Retinal pigment epithelial cell (primary cell): ENCODE measurements at regions not wholly inside any gene's neighbourhood (a gene's known extent, or its start where the extent isn't known, plus 50 kb on each side); places are given as distances from the start of the nearest gene placed in this dataset.
"Not testable (repeated sequence)": the region's sequence is repeated elsewhere in the genome, so short reads cannot be mapped to it uniquely, and the experiment has no call there.

Source experiments
- DNase-seq: peaks from one replicate; pipeline ENCODE4 v3.0.0-alpha.2; 2010; ENCODE audit warnings: low read depth
- H3K4me3 ChIP-seq: 2 replicates; pipeline ENCODE4 v1.5.1; 2011; ENCODE audit warnings: mild to moderate bottlenecking, low read length, control low read depth, moderate library complexity
- CTCF ChIP-seq: conservative IDR thresholded peaks from 2 replicates; pipeline ENCODE4 v1.5.1; 2011; ENCODE audit warnings: low read depth, low read length, control low read depth, inconsistent platforms

GRCh38 chr5:56633950-56634349 is 181.4 kb upstream of the MAP3K1 start:
- no peak for DNase-seq
- no peak overlapping the region for H3K4me3 ChIP-seq
- TF ChIP-seq CTCF = no peak

GRCh38 chr5:56632939-56633338 is 182.4 kb upstream of the MAP3K1 start:
- DNase-seq = no peak
- H3K4me3 ChIP-seq = no peak overlapping the region
- no peak for TF ChIP-seq CTCF

GRCh38 chr5:56632199-56632598 is 183.2 kb upstream of the MAP3K1 start:
- DNase-seq = no peak
- no peak for TF ChIP-seq CTCF
- H3K4me3 ChIP-seq = no peak overlapping the region

GRCh38 chr5:56631719-56632118 is 183.6 kb upstream of the MAP3K1 start:
- no peak for DNase-seq
- TF ChIP-seq CTCF = no peak
- H3K4me3 ChIP-seq = no peak overlapping the region

- not testable (repeated sequence) for H3K4me3 ChIP-seq, DNase-seq
Measured at GRCh38 chr5:56628616-56629015, 186.7 kb upstream of the MAP3K1 start.

GRCh38 chr5:56625541-56625940 is 189.8 kb upstream of the MAP3K1 start:
- DNase-seq = peak; percentile 92
- no peak overlapping the region for H3K4me3 ChIP-seq
- TF ChIP-seq CTCF = no peak

- H3K4me3 ChIP-seq = no peak overlapping the region
- DNase-seq = no peak
- no peak for TF ChIP-seq CTCF
Measured at GRCh38 chr5:56624751-56625150, 190.6 kb upstream of the MAP3K1 start.

- H3K4me3 ChIP-seq = no peak overlapping the region
- no peak for DNase-seq
- no peak for TF ChIP-seq CTCF
Measured at GRCh38 chr5:56622141-56622540, 193.2 kb upstream of the MAP3K1 start.
